ES-I3 (cell line): ENCODE measurements at regions not wholly inside any gene's neighbourhood (a gene's known extent, or its start where the extent isn't known, plus 50 kb on each side); places are given as distances from the start of the nearest gene placed in this dataset.

Experiments used
- H3K36me3 ChIP-seq: 2 replicates; pipeline ENCODE4 v1.6.1; 2013; ENCODE audit warnings: mild to moderate bottlenecking, low read length, control low read depth, moderate library complexity; ENCODE audit not compliant: insufficient read depth
- H3K4me1 ChIP-seq: 2 replicates; pipeline ENCODE4 v1.6.1; 2013; ENCODE audit warnings: mild to moderate bottlenecking, control low read depth, low read length; ENCODE audit not compliant: insufficient read depth
- H3K9ac ChIP-seq: 2 replicates; pipeline ENCODE4 v1.6.1; 2013; ENCODE audit warnings: low read depth, mild to moderate bottlenecking, low read length, moderate library complexity
- H3K9me3 ChIP-seq: 2 replicates; pipeline ENCODE4 v1.6.1; 2013; ENCODE audit warnings: mild to moderate bottlenecking, low read length, moderate library complexity; ENCODE audit not compliant: control insufficient read depth, insufficient read depth

GRCh38 chr16:72298961-72299360 lies 127.0 kb upstream of the PMFBP1 start:
- H3K36me3 ChIP-seq, result no peaks in the 10 kb centered on the region
- no peak overlapping the region for H3K9ac ChIP-seq
- no peaks in the 10 kb centered on the region for H3K9me3 ChIP-seq
- H3K4me1 ChIP-seq, result no peaks in the 10 kb centered on the region

- Histone ChIP-seq H3K36me3 (no peaks in the 10 kb centered on the region), H3K9ac (no peak overlapping the region), H3K4me1 (no peaks in the 10 kb centered on the region; the same call in 1 of the 2 replicates), H3K9me3 (no peaks in the 10 kb centered on the region)
These were observed 124.0 kb upstream of the PMFBP1 start for GRCh38 chr16:72295914-72296313.

GRCh38 chr16:72291531-72291981 lies 119.6 kb upstream of the PMFBP1 start:
- Histone ChIP-seq H3K9ac (no peak overlapping the region), H3K36me3 (no peaks in the 10 kb centered on the region), H3K9me3 (no peaks in the 10 kb centered on the region)

GRCh38 chr16:72291121-72291520 lies 119.2 kb upstream of the PMFBP1 start:
- H3K9me3 ChIP-seq, result no peaks in the 10 kb centered on the region
- no peaks in the 10 kb centered on the region for H3K36me3 ChIP-seq
- no peak overlapping the region for H3K9ac ChIP-seq
- H3K4me1 ChIP-seq, result no peaks in the 10 kb centered on the region; the same call in 1 of the 2 replicates

More at GRCh38 chr16:72291531-72291981, 119.6 kb upstream of the PMFBP1 start:
- no peaks in the 10 kb centered on the region; the same call in 1 of the 2 replicates for H3K4me1 ChIP-seq

- H3K4me1 ChIP-seq, result peaks cover 15% of the 10 kb centered on the region
- no peak overlapping the region for H3K9ac ChIP-seq
- H3K9me3 ChIP-seq, result no peaks in the 10 kb centered on the region
- H3K36me3 ChIP-seq, result no peaks in the 10 kb centered on the region
These were observed 115.7 kb upstream of the PMFBP1 start for GRCh38 chr16:72287649-72288048.

- H3K9me3 ChIP-seq, result no peaks in the 10 kb centered on the region
- peaks cover 15% of the 10 kb centered on the region for H3K4me1 ChIP-seq
- H3K9ac ChIP-seq, result no peak overlapping the region
- H3K36me3 ChIP-seq, result no peaks in the 10 kb centered on the region
These were observed 115.1 kb upstream of the PMFBP1 start for GRCh38 chr16:72286936-72287620.

GRCh38 chr16:72285728-72286127 lies 113.8 kb upstream of the PMFBP1 start:
- Histone ChIP-seq H3K36me3 (no peaks in the 10 kb centered on the region), H3K4me1 (peaks cover 15% of the 10 kb centered on the region), H3K9me3 (no peaks in the 10 kb centered on the region)

GRCh38 chr16:72285324-72285723 lies 113.4 kb upstream of the PMFBP1 start:
- no peak overlapping the region for H3K9ac ChIP-seq
- H3K9me3 ChIP-seq, result no peaks in the 10 kb centered on the region
- H3K4me1 ChIP-seq, result peaks cover 15% of the 10 kb centered on the region
- H3K36me3 ChIP-seq, result no peaks in the 10 kb centered on the region

More at GRCh38 chr16:72285728-72286127, 113.8 kb upstream of the PMFBP1 start:
- no peak overlapping the region for H3K9ac ChIP-seq

- no peaks in the 10 kb centered on the region for H3K36me3 ChIP-seq
- H3K4me1 ChIP-seq, result peaks cover 15% of the 10 kb centered on the region
- H3K9ac ChIP-seq, result no peak overlapping the region
- H3K9me3 ChIP-seq, result no peaks in the 10 kb centered on the region
These were observed 112.3 kb upstream of the PMFBP1 start for GRCh38 chr16:72284042-72284789.

GRCh38 chr16:72282362-72282761 lies 110.4 kb upstream of the PMFBP1 start:
- H3K9me3 ChIP-seq, result no peaks in the 10 kb centered on the region
- H3K36me3 ChIP-seq, result no peaks in the 10 kb centered on the region
- no peak overlapping the region for H3K9ac ChIP-seq
- H3K4me1 ChIP-seq, result peaks cover 15% of the 10 kb centered on the region

- Histone ChIP-seq H3K4me1 (no peaks in the 10 kb centered on the region), H3K9me3 (no peaks in the 10 kb centered on the region), H3K36me3 (no peaks in the 10 kb centered on the region), H3K9ac (no peak overlapping the region)
These were observed 106.3 kb upstream of the PMFBP1 start for GRCh38 chr16:72278301-72278700.

GRCh38 chr16:72277749-72278148 lies 105.8 kb upstream of the PMFBP1 start:
- H3K4me1 ChIP-seq, result no peaks in the 10 kb centered on the region
- no peaks in the 10 kb centered on the region for H3K9me3 ChIP-seq
- no peak overlapping the region for H3K9ac ChIP-seq
- H3K36me3 ChIP-seq, result no peaks in the 10 kb centered on the region

GRCh38 chr16:72271699-72272240 lies 99.8 kb upstream of the PMFBP1 start:
- Histone ChIP-seq H3K9ac (no peak overlapping the region), H3K9me3 (no peaks in the 10 kb centered on the region), H3K4me1 (no peaks in the 10 kb centered on the region), H3K36me3 (no peaks in the 10 kb centered on the region)

GRCh38 chr16:72270531-72270930 lies 98.6 kb upstream of the PMFBP1 start:
- Histone ChIP-seq H3K4me1 (no peaks in the 10 kb centered on the region), H3K9ac (no peak overlapping the region), H3K9me3 (no peaks in the 10 kb centered on the region), H3K36me3 (no peaks in the 10 kb centered on the region)

- Histone ChIP-seq H3K4me1 (no peaks in the 10 kb centered on the region), H3K9ac (no peak overlapping the region), H3K36me3 (no peaks in the 10 kb centered on the region), H3K9me3 (no peaks in the 10 kb centered on the region)
These were observed 94.9 kb upstream of the PMFBP1 start for GRCh38 chr16:72266836-72267235.
